HCT116 (cell line): ENCODE measurements at regions not wholly inside any gene's neighbourhood (a gene's known extent, or its start where the extent isn't known, plus 50 kb on each side); places are given as distances from the start of the nearest gene placed in this dataset.

Source experiments
- ATAC-seq: fragments of 200-7000 bp; cut with Tn5 transposase; 2 replicates; pipeline ENCODE4 v1.9.1; 2020; ENCODE audit warnings: mild to moderate bottlenecking, moderate library complexity
- BruUV-seq: library from RNA; stranded (reverse); fragments of 400-500 nt; replicated peaks from 2 replicates; lab custom pipeline; 2021; lab: Mats Ljungman, UMichigan
- CTCF ChIA-PET: fragments of 300-600 bp; sonication (Branson Sonifier 250); formaldehyde crosslinking; loops from one replicate; lab custom pipeline; 2021; ENCODE audit warnings: antibody characterized with exemption; lab: Charles Lee
- POLR2A ChIA-PET: fragments of 300-600, 350-600 bp; sonication (Branson Sonifier 250); formaldehyde crosslinking; loops from one replicate; lab custom pipeline; 2021; ENCODE audit warnings: antibody characterized with exemption; lab: Charles Lee
- RAD21 ChIA-PET, 2 experiments: fragments of 300-600 bp; sonication (Branson Sonifier 250); formaldehyde crosslinking; loops; one replicate each; lab custom pipeline; 2023; ENCODE audit warnings: low total read pairs in 2 of 2; ENCODE audit not compliant: uncharacterized antibody in 2 of 2, unreplicated experiment in 2 of 2, low non-redundant PET in 1 of 2; lab: Charles Lee
- DNase-seq: peaks from one replicate; pipeline ENCODE4 v3.0.0-alpha.2; 2010; ENCODE audit warnings: low read depth, low spot score
- H2AFZ ChIP-seq: fragments of 200-600 bp; shearing (Covaris generic), sonication (generic); 2 replicates; pipeline ENCODE4 v1.6.1; 2017; ENCODE audit warnings: low read depth, mixed run types, mixed read lengths, antibody characterized with exemption, low read length; ENCODE audit not compliant: poor library complexity, severe bottlenecking
- H3K27ac ChIP-seq: 2 replicates; pipeline ENCODE4 v1.5.1; 2012; ENCODE audit warnings: low read depth, low read length
- H3K27me3 ChIP-seq: fragments of 200-600 bp; sonication (generic); 2 replicates; pipeline ENCODE4 v1.6.1; 2016; ENCODE audit warnings: mixed run types, low read length, mixed read lengths; ENCODE audit not compliant: insufficient read depth
- H3K36me3 ChIP-seq, 2 experiments: fragments of 200-500 bp in 1 of 2; fragments of 200-600 bp in 1 of 2; sonication (Bioruptor generic) in 1 of 2; sonication (generic) in 1 of 2; 2 replicates each; pipeline versions ENCODE4 v1.5.1 to v1.6.1; 2014 to 2016; ENCODE audit warnings: low read length in 2 of 2, inconsistent platforms in 1 of 2, mixed read lengths in 1 of 2, mixed run types in 1 of 2; ENCODE audit not compliant: insufficient read depth in 2 of 2, control insufficient read depth in 1 of 2
- H3K4me1 ChIP-seq, 2 experiments: fragments of 200-600 bp in 1 of 2; sonication (generic) in 1 of 2; 2 replicates each; pipeline versions ENCODE4 v1.5.1 to v1.6.1; 2012 to 2017; ENCODE audit warnings: low read length in 2 of 2, inconsistent platforms in 1 of 2, mild to moderate bottlenecking in 1 of 2, mixed read lengths in 1 of 2, mixed run types in 1 of 2, moderate library complexity in 1 of 2; ENCODE audit not compliant: insufficient read depth in 2 of 2, control insufficient read depth in 1 of 2
- H3K4me2 ChIP-seq: fragments of 200-600 bp; sonication (generic); 2 replicates; pipeline ENCODE4 v1.6.1; 2017; ENCODE audit warnings: mixed run types, low read length, mixed read lengths
- H3K4me3 ChIP-seq, 2 experiments: fragments of 200-600 bp in 1 of 2; sonication (generic) in 1 of 2; replicated peaks in 1 of 2; 2 replicates each; pipeline ENCODE4 v1.5.1; 2011 to 2016; ENCODE audit warnings: low read length in 2 of 2, control low read depth in 1 of 2, low read depth in 1 of 2, mild to moderate bottlenecking in 1 of 2, mixed read lengths in 1 of 2, mixed run types in 1 of 2
- H3K79me2 ChIP-seq: fragments of 200-600 bp; sonication (generic); 2 replicates; pipeline ENCODE4 v1.6.1; 2017; ENCODE audit warnings: mild to moderate bottlenecking, mixed run types, low read length, moderate library complexity, mixed read lengths; ENCODE audit not compliant: insufficient read depth
- H3K9ac ChIP-seq: fragments of 200-600 bp; sonication (generic); 2 replicates; pipeline ENCODE4 v1.6.1; 2016; ENCODE audit warnings: low read length, mixed read lengths
- H3K9me2 ChIP-seq: fragments of 200-600 bp; sonication (generic), shearing (Covaris generic); 2 replicates; pipeline ENCODE4 v1.6.1; 2017; ENCODE audit warnings: mixed run types, mild to moderate bottlenecking, moderate library complexity; ENCODE audit not compliant: insufficient read depth
- H3K9me3 ChIP-seq, 2 experiments: fragments of 200-500 bp in 1 of 2; fragments of 200-600 bp in 1 of 2; sonication (Bioruptor generic) in 1 of 2; sonication (generic) in 1 of 2; 2 replicates each; pipeline ENCODE4 v1.6.1; 2014 to 2017; ENCODE audit warnings: low read length in 2 of 2, mixed read lengths in 2 of 2, inconsistent platforms in 1 of 2, low read depth in 1 of 2, mild to moderate bottlenecking in 1 of 2, mixed run types in 1 of 2, moderate library complexity in 1 of 2; ENCODE audit not compliant: control insufficient read depth in 1 of 2, insufficient read depth in 1 of 2
- H4K20me1 ChIP-seq: fragments of 200-600 bp; sonication (generic), shearing (Covaris generic); 2 replicates; pipeline ENCODE4 v1.6.1; 2017; ENCODE audit warnings: mixed run types, mild to moderate bottlenecking, moderate library complexity; ENCODE audit not compliant: insufficient read depth
- EGR1 ChIP-seq: IDR thresholded peaks from 2 replicates; pipeline ENCODE4 v1.6.1; 2012; ENCODE audit warnings: low read depth
- FOSL1 ChIP-seq: IDR thresholded peaks from 2 replicates; pipeline ENCODE4 v1.6.1; 2012; ENCODE audit warnings: low read depth
- MAX ChIP-seq: IDR thresholded peaks from 2 replicates; pipeline ENCODE4 v1.6.1; 2012
- SIN3A ChIP-seq: IDR thresholded peaks from 2 replicates; pipeline ENCODE4 v1.6.1; 2012; ENCODE audit warnings: low read depth
- SP1 ChIP-seq: IDR thresholded peaks from 2 replicates; pipeline ENCODE4 v1.6.1; 2012; ENCODE audit warnings: low read depth
- ZBTB33 ChIP-seq: IDR thresholded peaks from 2 replicates; pipeline ENCODE4 v1.6.1; 2011; ENCODE audit warnings: mild to moderate bottlenecking, low read length, moderate library complexity; ENCODE audit not compliant: insufficient replicate concordance; ENCODE audit errors: extremely low read depth
- intact Hi-C: fragments of 100-400 bp; cut with micrococcal nuclease; formaldehyde crosslinking; loops from 2 replicates; pipeline ENCODE4 v1.10.0; 2022

DNA sequence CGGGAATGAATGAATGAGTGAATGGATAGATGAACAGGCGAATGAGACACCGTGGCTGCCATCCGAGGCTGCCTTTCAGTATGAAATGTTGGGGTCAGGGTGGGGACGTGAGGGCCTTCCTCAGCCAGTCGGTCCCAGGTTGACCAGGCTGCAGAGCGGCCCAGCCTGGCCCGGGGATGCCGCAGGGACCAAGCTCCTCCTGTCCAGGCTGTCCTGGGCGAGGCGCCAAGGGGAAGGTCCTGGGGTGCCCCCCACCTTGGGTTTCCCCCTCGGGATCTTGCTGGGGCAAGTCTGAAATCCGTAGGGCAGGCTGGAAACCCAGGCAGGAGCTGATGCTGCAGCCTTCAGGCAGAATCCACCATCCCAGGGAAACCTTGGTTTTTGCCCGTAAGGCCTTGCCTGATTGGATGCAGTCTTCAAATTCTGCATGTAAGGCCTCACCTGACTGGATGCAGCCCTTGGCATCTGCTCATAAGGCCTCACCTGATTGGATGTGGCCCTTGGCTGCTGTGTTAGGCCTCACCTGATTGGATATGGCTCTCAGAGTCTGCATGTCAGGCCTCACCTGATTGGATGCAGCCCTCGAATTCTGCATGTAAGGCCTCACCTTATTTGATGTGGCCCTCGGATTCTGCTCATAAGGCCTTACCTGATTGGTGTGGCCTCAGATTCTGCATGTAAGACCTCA lies 61.7 kb upstream of the ZNF469 start:
- TF ChIP-seq MAX: no peak
- TF ChIP-seq FOSL1: no peak
- no peak for TF ChIP-seq SP1
- no peak for TF ChIP-seq SIN3A
- no peak for TF ChIP-seq ZBTB33
- TF ChIP-seq EGR1: no peak
- Histone ChIP-seq H3K9me3 (peaks cover 0 to 15% of the 10 kb centered on the region in 2 experiments; a peak in 1 of 4 replicates), H3K4me3 (no peak overlapping the region), H3K79me2 (no peaks in the 10 kb centered on the region), H3K4me1 (peaks cover 3 to 13% of the 10 kb centered on the region in 2 experiments), H3K9me2 (no peaks in the 10 kb centered on the region), H2AFZ (no peak overlapping the region), H3K9ac (no peak overlapping the region), H3K27ac (no peak overlapping the region), H3K36me3 (no peaks in the 10 kb centered on the region), H3K27me3 (no peaks in the 10 kb centered on the region), H4K20me1 (no peaks in the 10 kb centered on the region), H3K4me2 (no peak overlapping the region)
- BruUV-seq: no TSS peak
- DNase-seq (peak; percentile 42), ATAC-seq (peak; percentile 52)
- CTCF ChIA-PET: no interaction called here
- RAD21 ChIA-PET: no interaction called here
- intact Hi-C loops: no loop called here
- POLR2A ChIA-PET: no interaction called here
